D721Med (cell line): ENCODE measurements at regions not wholly inside any gene's neighbourhood (a gene's known extent, or its start where the extent isn't known, plus 50 kb on each side); places are given as distances from the start of the nearest gene placed in this dataset.

Experiments
- DNase-seq: peaks from one replicate; pipeline ENCODE4 v3.0.0; 2011; ENCODE audit warnings: low spot score; ENCODE audit not compliant: insufficient read length
- FAIRE-seq: peaks from 2 replicates; lab custom pipeline; 2011; peaks lifted over from hg19 to GRCh38; lab: Jason Lieb, UNC
- CTCF ChIP-seq: IDR thresholded peaks from 2 replicates; pipeline ENCODE4 v1.5.1; 2012; ENCODE audit warnings: mild to moderate bottlenecking, control low read depth; ENCODE audit not compliant: insufficient read depth; ENCODE audit errors: missing control alignments

- no peak for TF ChIP-seq CTCF
- FAIRE-seq, result no peak
- no peak for DNase-seq
These were observed 513.8 kb downstream of the RNF144A start for GRCh38 chr2:7430869-7431641.

- no peak for DNase-seq
- no peak for TF ChIP-seq CTCF
- FAIRE-seq, result no peak
These were observed 515.2 kb downstream of the RNF144A start for GRCh38 chr2:7432436-7432835.

GRCh38 chr2:7436096-7436906, 519.1 kb downstream of the RNF144A start:
- DNase-seq (no peak), FAIRE-seq (no peak)
- TF ChIP-seq CTCF, result no peak

DNA sequence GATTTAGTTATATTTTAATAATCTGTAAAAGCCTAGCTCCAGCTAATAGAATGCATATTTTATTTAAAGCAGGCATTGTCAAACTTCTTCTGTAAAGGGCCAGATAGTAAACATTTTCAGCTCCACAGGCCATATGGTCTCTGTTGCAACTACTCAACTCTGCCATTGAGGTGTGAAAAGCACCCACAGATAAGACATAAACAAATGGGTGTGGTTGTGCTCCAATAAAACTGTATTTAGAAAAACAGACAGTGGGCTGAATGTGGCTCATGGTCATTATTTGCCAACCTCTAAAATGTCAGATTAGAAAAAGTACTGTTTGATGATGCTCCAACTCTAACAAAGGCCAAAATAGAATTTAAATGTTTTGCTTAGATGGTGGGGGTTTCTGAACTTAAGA, 519.9 kb downstream of the RNF144A start:
- DNase-seq (no peak), FAIRE-seq (no peak)
- TF ChIP-seq CTCF, result no peak

DNA sequence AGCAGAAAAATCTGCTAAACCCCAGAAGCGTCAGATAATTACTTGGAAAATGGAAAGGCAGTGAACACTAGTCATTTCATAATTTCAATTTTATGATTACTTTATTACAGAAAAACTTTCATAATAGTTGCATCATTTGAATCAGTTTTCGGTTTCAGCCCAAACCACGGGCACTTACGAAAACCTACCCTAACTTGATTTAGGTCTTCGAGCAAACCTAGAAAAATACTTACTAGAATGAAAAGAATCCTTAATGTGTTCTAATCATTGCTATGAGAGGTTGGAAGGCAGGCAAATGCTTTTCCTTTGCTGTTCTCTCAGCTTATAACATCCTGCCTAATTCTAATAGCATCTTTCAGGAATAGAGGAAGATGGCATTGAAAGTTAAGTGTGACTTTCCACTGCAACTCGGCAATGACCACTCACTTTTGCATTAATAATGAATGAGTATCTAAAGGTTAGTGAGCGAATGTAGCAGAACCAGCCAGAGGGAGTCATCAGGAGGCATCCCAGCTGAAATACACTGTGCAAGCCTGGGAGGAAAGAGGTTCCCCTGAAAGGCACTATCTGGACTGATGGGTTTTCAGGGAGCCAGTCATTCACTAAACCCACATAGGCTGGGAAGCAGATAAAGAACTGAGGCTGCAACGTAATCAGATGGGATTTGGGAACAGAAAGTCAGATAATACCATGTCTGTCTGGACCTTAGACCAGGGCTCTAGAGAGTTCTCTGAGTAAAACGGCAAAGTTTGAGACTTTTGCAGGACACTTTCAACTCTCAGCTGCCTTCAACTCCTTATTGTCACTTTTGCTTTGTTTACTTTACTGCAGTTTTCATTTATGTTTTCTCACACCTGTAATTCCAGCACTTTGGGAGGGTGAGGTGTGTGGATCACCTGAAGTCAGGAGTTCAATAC, 520.8 kb downstream of the RNF144A start:
- FAIRE-seq (no peak), DNase-seq (no peak)
- no peak for TF ChIP-seq CTCF

GRCh38 chr2:7438855-7439254, 521.6 kb downstream of the RNF144A start:
- no peak for TF ChIP-seq CTCF
- DNase-seq (no peak), FAIRE-seq (no peak)
